HepG2 (cell line): ENCODE measurements at regions not wholly inside any gene's neighbourhood (a gene's known extent, or its start where the extent isn't known, plus 50 kb on each side); places are given as distances from the start of the nearest gene placed in this dataset.

Source experiments
- ATAC-seq: fragments of 200-7000 bp; cut with Tn5 transposase; 3 replicates; pipeline ENCODE4 v1.9.1; 2020; ENCODE audit warnings: mild to moderate bottlenecking, moderate library complexity
- BruUV-seq: library from RNA; stranded (reverse); fragments of 400-500 nt; replicated peaks from 2 replicates; lab custom pipeline; 2021; lab: Mats Ljungman, UMichigan
- CTCF ChIA-PET: fragments of 300-600 bp; formaldehyde crosslinking; extraction: SDS; loops from one replicate; lab custom pipeline; 2021; ENCODE audit warnings: low total read pairs, inconsistent platforms, low intra/inter-chr PET ratio; lab: Yijun Ruan, JAX
- POLR2A ChIA-PET: fragments of 350-600 bp; sonication (Branson Sonifier 250); formaldehyde crosslinking; loops from one replicate; lab custom pipeline; 2020; ENCODE audit warnings: antibody characterized with exemption, inconsistent platforms; lab: Yijun Ruan, JAX
- DNase-seq: peaks from one replicate; pipeline ENCODE4 v3.0.0-alpha.2; 2015; ENCODE audit warnings: low spot score
- FAIRE-seq: peaks from 3 replicates; lab custom pipeline; 2011; peaks lifted over from hg19 to GRCh38; lab: Jason Lieb, UNC
- H2AFZ ChIP-seq: one replicate; pipeline ENCODE4 v1.6.1; 2011; ENCODE audit warnings: low read length, inconsistent platforms
- H3K27ac ChIP-seq: fragments of 300-600 bp; 3 replicates; pipeline ENCODE4 v1.8.0; 2011; ENCODE audit warnings: mixed run types, mild to moderate bottlenecking, mixed read lengths, low read length, inconsistent platforms; ENCODE audit not compliant: insufficient read depth; ENCODE audit errors: extremely low read length
- H3K27me3 ChIP-seq, 2 experiments: fragments of 200-600 bp in 1 of 2; 2 replicates in 1 of 2; 3 replicates in 1 of 2; pipeline versions ENCODE4 v1.6.0 to v1.8.0; 2011; ENCODE audit warnings: low read length in 2 of 2, mild to moderate bottlenecking in 2 of 2, moderate library complexity in 2 of 2, inconsistent platforms in 1 of 2; ENCODE audit not compliant: insufficient read depth in 2 of 2, control insufficient read depth in 1 of 2
- H3K36me3 ChIP-seq, 2 experiments: fragments of 200-600 bp in 1 of 2; replicated peaks in 1 of 2; 2 replicates in 1 of 2; 3 replicates in 1 of 2; pipeline versions ENCODE4 v1.5.1 to v1.8.0; 2011; ENCODE audit warnings: low read length in 2 of 2, inconsistent platforms in 1 of 2; ENCODE audit not compliant: insufficient read depth in 2 of 2, control insufficient read depth in 1 of 2
- H3K4me1 ChIP-seq: 2 replicates; pipeline ENCODE4 v1.5.1; 2012; ENCODE audit warnings: low read length, inconsistent platforms; ENCODE audit not compliant: insufficient read depth
- H3K4me2 ChIP-seq: 2 replicates; pipeline ENCODE4 v1.6.0; 2011; ENCODE audit warnings: low read depth, low read length, inconsistent platforms
- H3K4me3 ChIP-seq, 3 experiments: fragments of 200-600 bp in 1 of 3; sonication (generic), shearing (Covaris generic) in 1 of 3; replicated peaks in 1 of 3; 2 replicates each; pipeline ENCODE4 v1.5.1; 2011 to 2016; ENCODE audit warnings: low read length in 3 of 3, inconsistent platforms in 2 of 3, low read depth in 2 of 3, mild to moderate bottlenecking in 2 of 3, control low read depth in 1 of 3, mixed read lengths in 1 of 3; ENCODE audit not compliant: insufficient read depth in 1 of 3
- H3K79me2 ChIP-seq: one replicate; pipeline ENCODE4 v1.6.1; 2011; ENCODE audit warnings: low read length, inconsistent platforms; ENCODE audit not compliant: insufficient read depth
- H3K9ac ChIP-seq: 2 replicates; pipeline ENCODE4 v1.6.0; 2011; ENCODE audit warnings: mild to moderate bottlenecking, low read depth, low read length, inconsistent platforms; ENCODE audit not compliant: insufficient read depth
- H3K9me3 ChIP-seq: 2 replicates; pipeline ENCODE4 v1.5.1; 2012; ENCODE audit warnings: mild to moderate bottlenecking, low read length
- H4K20me1 ChIP-seq: 2 replicates; pipeline ENCODE4 v1.6.0; 2011; ENCODE audit warnings: inconsistent platforms, mild to moderate bottlenecking, low read length, moderate library complexity; ENCODE audit not compliant: insufficient read depth
- EEA1 ChIP-seq: sonication (generic); formaldehyde crosslinking; IDR thresholded peaks from 2 replicates; pipeline ENCODE4 v1.5.1; 2020; ENCODE audit warnings: mild to moderate bottlenecking, missing genetic modification reagents, borderline replicate concordance
- KLF15 ChIP-seq: sonication (generic); formaldehyde crosslinking; IDR thresholded peaks from 2 replicates; pipeline ENCODE4 v1.8.1; 2023; ENCODE audit warnings: borderline replicate concordance, mild to moderate bottlenecking, inconsistent platforms, missing genetic modification reagents, mixed read lengths
- NFE2L2 ChIP-seq: fragments of 150-350 bp; IDR thresholded peaks from 2 replicates; pipeline ENCODE4 v1.6.1; 2014; ENCODE audit warnings: low read length
- ZNF329 ChIP-seq: sonication (generic); formaldehyde crosslinking; IDR thresholded peaks from 2 replicates; pipeline ENCODE4 v1.9.0; 2021; ENCODE audit warnings: low read depth, mild to moderate bottlenecking, missing genetic modification reagents
- ZNF629 ChIP-seq: sonication (generic); formaldehyde crosslinking; conservative IDR thresholded peaks from 2 replicates; pipeline ENCODE4 v1.5.0; 2020; ENCODE audit warnings: missing genetic modification reagents
- WGBS: methylation state at CpG from one replicate; pipeline ENCODE4 v1.1.6; 2017; ENCODE audit warnings: low lambda C conversion rate; 5-methylcytosine and 5-hydroxymethylcytosine counted together
- in situ Hi-C: cut with HindIII; loops from 2 replicates; pipeline ENCODE4 v1.10.0; 2017; ENCODE audit warnings: low pct_unique_long_range_greater_than_20kb; ENCODE audit not compliant: extremely low pct_ligation_motif_present
- intact Hi-C: fragments of 100-400 bp; cut with micrococcal nuclease; formaldehyde crosslinking; loops from one replicate; pipeline ENCODE4 v1.10.0; 2022; ENCODE audit not compliant: unreplicated experiment

- POLR2A ChIA-PET, result no interaction called here
- intact Hi-C loops (no loop called here), in situ Hi-C loops (no loop called here)
- H3K9ac ChIP-seq, result no peak overlapping the region
- no peak overlapping the region for H3K27ac ChIP-seq
- no peaks in the 10 kb centered on the region for H3K79me2 ChIP-seq
- no TSS peak for BruUV-seq
- WGBS, result 25% methylated on average over 4 of the region's 4 CpGs
- TF ChIP-seq KLF15 (CRISPR knock-in tag) (no peak), NFE2L2 (peak; percentile 29; the same call in 1 of the 2 replicates), ZNF329 (peak; percentile 94)
- TF ChIP-seq, all 625 proteins: peak for 2
- Histone ChIP-seq H3K27me3 (peaks cover 2 to 9% of the 10 kb centered on the region in 2 experiments; a peak in 3 of 5 replicates), H3K4me2 (no peak overlapping the region), H2AFZ (no peak overlapping the region), H3K36me3 (no peaks in the 10 kb centered on the region), H4K20me1 (0 out of 2 replicates have a peak, but pooled peaks cover 2% of the 10 kb centered on the region), H3K9me3 (no peaks in the 10 kb centered on the region), H3K4me3 (no peak overlapping the region), H3K4me1 (no peaks in the 10 kb centered on the region)
- no peak for FAIRE-seq
- CTCF ChIA-PET, result no interaction called here
- no peak for DNase-seq
- ATAC-seq, result no peak
Measured at GRCh38 chr12:111163422-111163821, 205.5 kb downstream of the PHETA1 start.

GRCh38 chr12:111161898-111162297 is 207.0 kb downstream of the PHETA1 start:
- in situ Hi-C loops, result no loop called here
- intact Hi-C loops, result no loop called here
- peaks cover under 1 to 5% of the 10 kb centered on the region in 2 experiments; a peak in 3 of 5 replicates for H3K27me3 ChIP-seq
- ATAC-seq (no peak), DNase-seq (no peak), FAIRE-seq (no peak)
- 23% methylated on average over 3 of the region's 7 CpGs for WGBS
- CTCF ChIA-PET, result no interaction called here
- no peaks in the 10 kb centered on the region for H3K79me2 ChIP-seq
- POLR2A ChIA-PET, result no interaction called here
- BruUV-seq, result no TSS peak
- H4K20me1 ChIP-seq, result 0 out of 2 replicates have a peak, but pooled peaks cover 2% of the 10 kb centered on the region
- no peak overlapping the region for H3K4me2 ChIP-seq
- no peaks in the 10 kb centered on the region for H3K9me3 ChIP-seq
- no peak overlapping the region for H3K4me3 ChIP-seq
- no peak overlapping the region for H3K27ac ChIP-seq
- peak; percentile 81 for TF ChIP-seq ZNF629 (CRISPR knock-in tag)
- TF ChIP-seq EEA1 (CRISPR knock-in tag), result no peak
- no peak overlapping the region for H3K9ac ChIP-seq
- no peaks in the 10 kb centered on the region for H3K4me1 ChIP-seq
- no peak overlapping the region for H2AFZ ChIP-seq
- H3K36me3 ChIP-seq, result no peaks in the 10 kb centered on the region
